ENCODE measurements at regions not wholly inside any gene's neighbourhood (a gene's known extent, or its start where the extent isn't known, plus 50 kb on each side); places are given as distances from the start of the nearest gene placed in this dataset.

- TF ChIP-seq CTCF (IDR thresholded peaks at IDR 0.05) (no peak), POLR2A (IDR thresholded peaks at IDR 0.05) (no peak)
Measured at GRCh38 chr3:191627064-191627463, 166.1 kb downstream of the PYDC2 start.

Measured in ovary (tissue), 3 donors.